GM18951 (cell line): ENCODE measurements at regions not wholly inside any gene's neighbourhood (a gene's known extent, or its start where the extent isn't known, plus 50 kb on each side); places are given as distances from the start of the nearest gene placed in this dataset.

Experiments
- POLR2A ChIP-seq: IDR thresholded peaks from 4 replicates; pipeline ENCODE4 v1.6.1; 2011; ENCODE audit warnings: mild to moderate bottlenecking; ENCODE audit not compliant: insufficient read length, insufficient read depth; ENCODE audit errors: extremely low read depth
- in situ Hi-C: fragments of 300-500 bp; cut with MboI; formaldehyde crosslinking; loops from one replicate; pipeline ENCODE4 v1.12.0; 2022; ENCODE audit warnings: low sequenced_read_pairs, mixed read lengths, inconsistent platforms; ENCODE audit not compliant: unreplicated experiment

DNA sequence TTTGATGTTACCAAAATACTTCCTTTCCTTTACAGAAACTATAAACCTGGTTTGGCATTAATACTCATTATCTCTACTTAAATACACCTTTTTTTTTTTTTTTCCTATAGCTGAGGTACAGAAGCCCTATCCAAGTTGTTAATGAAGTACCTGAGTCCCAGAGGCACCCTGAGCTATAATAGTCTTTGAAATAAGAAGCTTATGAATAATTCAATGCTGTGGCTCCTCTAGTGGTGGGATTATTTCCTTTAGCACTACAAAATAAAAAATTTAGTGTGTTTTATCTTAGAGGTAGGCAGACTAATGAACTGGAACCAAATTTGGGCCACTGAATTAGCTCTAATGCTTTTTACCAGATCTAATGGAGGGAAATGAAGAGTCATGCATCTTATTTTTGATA, 611.9 kb downstream of the EDEM1 start:
- no peak for TF ChIP-seq POLR2A
- in situ Hi-C loops = no loop called here

DNA sequence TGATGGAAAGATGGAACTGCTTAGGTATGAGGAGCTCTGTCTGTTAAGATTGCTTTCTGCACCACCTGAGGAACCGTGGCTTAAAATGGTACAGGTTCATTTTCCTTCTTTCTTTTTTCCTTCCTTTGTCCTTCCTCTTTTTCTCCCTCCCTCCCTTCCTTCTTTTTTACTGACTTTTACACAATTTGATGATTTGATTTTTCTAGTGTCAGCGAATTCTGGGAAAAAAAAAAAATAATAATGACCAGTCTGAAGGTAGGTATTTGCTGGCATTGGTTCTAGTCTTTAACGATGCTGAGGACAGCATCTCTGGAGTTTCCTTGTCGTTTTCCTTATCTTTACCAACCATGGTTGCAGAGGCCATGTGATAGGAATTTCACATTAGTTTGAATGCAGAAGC, 613.5 kb downstream of the EDEM1 start:
- TF ChIP-seq POLR2A = no peak
- in situ Hi-C loops = no loop called here

DNA sequence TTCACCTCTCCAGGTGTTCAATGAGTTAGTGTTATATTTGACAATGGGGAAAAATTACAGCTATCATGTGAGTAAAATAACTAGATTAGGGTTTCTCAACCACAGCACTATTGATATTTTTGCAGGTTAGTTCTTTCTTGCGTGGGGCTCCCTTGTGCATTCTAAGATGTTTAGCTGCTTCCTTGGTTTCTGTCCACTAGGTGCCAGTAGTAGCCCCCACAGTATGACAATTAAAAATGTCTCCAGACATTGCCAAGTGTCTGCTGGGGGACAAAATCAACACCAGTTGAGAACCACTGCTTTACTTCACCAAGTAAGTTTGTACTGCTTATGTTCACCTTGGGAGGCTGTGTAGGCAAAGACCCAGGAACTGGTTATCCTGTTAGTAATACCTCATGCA, 618.7 kb downstream of the EDEM1 start:
- no peak for TF ChIP-seq POLR2A
- in situ Hi-C loops = no loop called here

GRCh38 chr3:5809586-5810246, 622.2 kb downstream of the EDEM1 start:
- in situ Hi-C loops = no loop called here
- TF ChIP-seq POLR2A = no peak

GRCh38 chr3:5811016-5811415, 623.5 kb downstream of the EDEM1 start:
- in situ Hi-C loops = no loop called here
- no peak for TF ChIP-seq POLR2A

- in situ Hi-C loops = no loop called here
- TF ChIP-seq POLR2A = no peak
These were observed 626.0 kb downstream of the EDEM1 start for GRCh38 chr3:5813521-5813920.

GRCh38 chr3:5822843-5823242, 635.3 kb downstream of the EDEM1 start:
- TF ChIP-seq POLR2A = no peak
- in situ Hi-C loops = no loop called here

GRCh38 chr3:5826467-5826866, 639.0 kb downstream of the EDEM1 start:
- in situ Hi-C loops = no loop called here
- no peak for TF ChIP-seq POLR2A

- no peak for TF ChIP-seq POLR2A
- in situ Hi-C loops = no loop called here
These were observed 640.7 kb downstream of the EDEM1 start for GRCh38 chr3:5828251-5828650.

DNA sequence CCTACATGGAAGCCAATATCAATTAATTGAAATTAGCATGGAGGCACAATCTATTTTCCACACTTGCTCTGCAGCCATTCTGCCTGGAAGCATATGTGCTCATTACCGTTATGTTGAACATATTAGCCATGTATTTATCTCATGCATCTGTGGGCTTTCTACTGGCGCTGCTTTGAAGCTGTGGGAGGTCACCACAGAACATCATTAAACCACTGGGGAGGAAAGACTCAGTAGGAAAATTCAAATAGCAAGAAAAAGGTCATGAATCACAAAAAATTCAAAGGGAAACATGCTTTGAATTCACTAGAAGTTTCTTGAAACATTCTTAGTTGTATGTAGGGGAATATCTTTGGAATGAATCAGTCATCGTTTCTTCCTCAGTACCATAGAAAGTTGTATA, 652.5 kb downstream of the EDEM1 start:
- in situ Hi-C loops = no loop called here
- no peak for TF ChIP-seq POLR2A

DNA sequence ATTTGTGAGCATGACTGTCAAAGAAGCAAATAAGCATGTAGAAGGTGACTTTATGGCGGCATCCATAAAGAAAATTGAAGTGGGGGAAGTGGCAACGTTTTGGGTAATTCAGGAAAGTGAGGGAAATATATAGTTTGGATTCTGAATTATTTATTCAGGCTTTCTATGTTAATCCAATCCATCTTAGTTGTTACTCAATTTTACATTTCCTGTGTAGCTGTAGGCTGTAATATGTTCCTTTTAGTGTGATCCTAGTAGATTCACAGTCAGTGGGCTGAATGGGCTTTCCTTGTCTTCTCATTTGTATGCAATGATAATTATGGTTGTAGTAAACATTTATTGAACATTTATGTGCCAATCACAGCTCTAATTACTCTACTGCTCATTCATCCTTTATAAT, 654.1 kb downstream of the EDEM1 start:
- TF ChIP-seq POLR2A = no peak
- in situ Hi-C loops = no loop called here

- in situ Hi-C loops = no loop called here
- TF ChIP-seq POLR2A = no peak
These were observed 658.8 kb downstream of the EDEM1 start for GRCh38 chr3:5846261-5846660.

DNA sequence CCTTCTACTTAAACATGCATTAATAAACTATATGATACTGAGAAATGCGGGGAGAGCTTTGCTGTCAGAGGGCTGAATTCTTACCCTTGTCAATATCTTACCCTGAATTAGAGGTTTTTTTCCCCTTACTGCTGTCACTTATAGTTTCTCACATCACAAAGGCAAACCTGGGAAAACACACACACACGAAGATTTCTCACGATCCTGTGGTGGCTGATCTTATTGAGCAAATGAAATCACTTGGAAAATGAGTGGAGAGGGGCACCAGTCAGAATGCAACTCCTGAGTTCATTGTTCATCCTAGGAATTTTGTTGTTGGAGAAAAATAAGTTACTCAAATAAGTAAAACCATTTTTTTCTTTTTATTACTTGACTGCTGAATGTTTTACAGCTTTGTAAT, 673.6 kb downstream of the EDEM1 start:
- in situ Hi-C loops = no loop called here
- no peak for TF ChIP-seq POLR2A

GRCh38 chr3:5874931-5875341, 687.4 kb downstream of the EDEM1 start:
- in situ Hi-C loops = no loop called here
- no peak for TF ChIP-seq POLR2A

DNA sequence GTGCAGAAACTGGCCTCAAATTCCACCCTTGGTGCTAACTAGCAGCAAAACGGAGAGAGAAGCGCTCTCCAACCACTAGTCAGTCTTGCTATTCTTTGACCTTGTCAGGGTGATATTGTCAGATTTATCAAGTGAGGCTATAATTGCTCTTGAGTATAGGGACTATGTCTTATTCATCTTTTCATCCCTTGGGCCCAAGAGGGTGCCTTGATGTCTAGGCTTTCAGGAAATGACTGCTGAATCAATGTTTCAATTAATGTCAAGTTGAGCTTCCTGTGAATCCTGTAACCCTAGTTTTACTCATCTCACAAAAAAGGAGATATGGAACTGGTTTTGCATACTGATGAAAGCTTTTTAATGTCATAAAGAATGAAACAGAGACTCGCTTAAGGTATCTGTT, 701.3 kb downstream of the EDEM1 start:
- no peak for TF ChIP-seq POLR2A
- in situ Hi-C loops = no loop called here
